ENCODE measurements at regions not wholly inside any gene's neighbourhood (a gene's known extent, or its start where the extent isn't known, plus 50 kb on each side); places are given as distances from the start of the nearest gene placed in this dataset.
"Not testable (repeated sequence)": the region's sequence is repeated elsewhere in the genome, so short reads cannot be mapped to it uniquely, and the experiment has no call there.

GRCh38 chrX:127057891-127058619 is 238.5 kb downstream of the PRR32 start:
- in situ Hi-C loops (cut with MboI; ENCODE audit: low pct_unique_long_range_greater_than_20kb in 2 of 9, low sequenced_read_pairs in 9 of 9, unreplicated experiment in 9 of 9) = no loop called here
- ATAC-seq (replicated peaks in 6 of 8) = no peak
- no peak overlapping the region for H3K27ac ChIP-seq
- 0 to 80% (median 51%) methylated on average over 1 to 2 of the region's 3 CpGs; no CpG with 5 or more reads in 4 of the 10 experiments for WGBS, 10 experiments
- no peak overlapping the region for H3K4me3 ChIP-seq
- no peaks in the 10 kb centered on the region for H3K4me1 ChIP-seq (replicated peaks in 1 of 2)

GRCh38 chrX:127085939-127086338 is 266.4 kb downstream of the PRR32 start:
- WGBS, 10 experiments = 0 to 100% (median 90%) methylated on average over 1 to 2 of the region's 2 CpGs; no CpG with 5 or more reads in 2 of the 10 experiments
- no peak for ATAC-seq (replicated peaks in 6 of 8)
- H3K4me3 ChIP-seq = no peak overlapping the region
- in situ Hi-C loops (cut with MboI; ENCODE audit: low pct_unique_long_range_greater_than_20kb in 2 of 9, low sequenced_read_pairs in 9 of 9, unreplicated experiment in 9 of 9) = no loop called here
- no peak overlapping the region for H3K27ac ChIP-seq
- no peaks in the 10 kb centered on the region for H3K4me1 ChIP-seq (replicated peaks in 1 of 2)

DNA sequence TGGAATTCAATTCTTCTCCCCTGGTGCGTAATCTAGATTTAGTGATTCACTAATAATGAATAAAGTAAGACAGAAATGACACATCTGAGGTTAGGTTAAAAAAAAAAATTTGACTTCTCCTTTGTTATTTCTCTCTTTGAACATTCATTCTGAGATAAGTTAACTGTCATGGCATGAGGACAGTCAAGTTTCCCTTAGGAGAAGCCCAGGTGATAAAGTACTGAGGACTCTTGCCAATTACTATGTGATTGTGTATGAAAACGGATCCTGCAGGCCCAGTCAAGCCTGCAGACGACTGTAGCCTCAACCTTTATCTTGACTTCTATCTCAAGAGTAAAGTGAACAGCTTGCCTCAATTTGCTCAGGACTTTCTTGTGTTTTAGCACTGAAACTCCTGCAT is 293.2 kb downstream of the PRR32 start:
- 0 to 67% (median 0%) methylated on average over 1 to 3 of the region's 3 CpGs; no CpG with 5 or more reads in 4 of the 10 experiments for WGBS, 10 experiments
- Histone ChIP-seq H3K4me3 (no peak overlapping the region), H3K4me1 (replicated peaks in 1 of 2) (no peaks in the 10 kb centered on the region), H3K27ac (no peak overlapping the region)
- in situ Hi-C loops (cut with MboI; ENCODE audit: low pct_unique_long_range_greater_than_20kb in 2 of 9, low sequenced_read_pairs in 9 of 9, unreplicated experiment in 9 of 9) = no loop called here
- ATAC-seq (replicated peaks in 6 of 8) = no peak

DNA sequence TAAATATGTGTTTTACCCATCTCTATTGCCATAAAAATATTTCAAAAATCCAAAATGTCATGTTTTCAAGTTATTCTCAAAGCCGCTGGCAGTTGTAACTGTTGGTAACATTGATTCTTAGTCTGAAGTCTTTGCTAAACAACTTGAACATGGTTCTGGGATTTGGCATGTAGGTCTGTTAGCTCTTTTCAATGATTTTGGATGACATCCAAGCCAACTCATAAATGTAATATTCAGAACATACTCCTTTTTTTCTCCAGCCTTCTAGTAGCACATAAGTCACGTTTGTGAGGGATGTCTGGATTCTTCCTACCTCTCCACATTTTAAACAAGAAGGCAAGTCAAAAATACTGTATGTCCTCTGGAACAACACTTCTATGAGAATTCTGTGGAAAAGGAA is 305.3 kb downstream of the PRR32 start:
- 0 to 80% (median 58%) methylated on average over 1 to 2 of the region's 2 CpGs; no CpG with 5 or more reads in 5 of the 10 experiments for WGBS, 10 experiments
- no peaks in the 10 kb centered on the region for H3K4me1 ChIP-seq (replicated peaks in 1 of 2)
- in situ Hi-C loops (cut with MboI; ENCODE audit: low pct_unique_long_range_greater_than_20kb in 2 of 9, low sequenced_read_pairs in 9 of 9, unreplicated experiment in 9 of 9) = no loop called here
- H3K4me3 ChIP-seq = no peak overlapping the region
- H3K27ac ChIP-seq = no peak overlapping the region
- no peak for ATAC-seq (replicated peaks in 6 of 8)

DNA sequence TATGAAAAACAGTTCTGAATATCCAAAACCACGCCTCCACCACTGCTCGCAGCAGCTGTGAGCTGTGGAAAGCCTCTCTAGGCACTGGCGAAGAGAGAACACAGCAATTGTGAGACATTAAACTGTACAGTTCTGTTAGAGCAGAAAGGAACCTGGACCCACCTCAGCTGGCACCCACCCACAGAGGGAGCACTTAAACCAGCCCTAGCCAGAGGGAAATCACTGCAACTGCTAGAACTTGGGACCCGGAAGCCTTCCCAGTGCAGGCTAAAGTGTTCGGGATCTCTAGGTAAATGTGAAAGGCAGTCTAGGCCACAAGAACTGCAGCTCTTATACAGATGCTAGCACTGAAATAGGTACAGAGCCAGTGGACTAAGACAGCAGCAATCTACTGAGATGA is 308.8 kb downstream of the PRR32 start:
- no peak for ATAC-seq (replicated peaks in 6 of 8)
- WGBS, 10 experiments = 20 to 60% (median 59%) methylated on average over 1 to 2 of the region's 5 CpGs; no CpG with 5 or more reads in 7 of the 10 experiments

GRCh38 chrX:127129510-127129909 is 310.0 kb downstream of the PRR32 start:
- ATAC-seq (replicated peaks in 6 of 8) = no peak
- Histone ChIP-seq H3K4me1 (replicated peaks in 1 of 2) (no peaks in the 10 kb centered on the region), H3K4me3 (no peak overlapping the region), H3K27ac (no peak overlapping the region)
- in situ Hi-C loops (cut with MboI; ENCODE audit: low pct_unique_long_range_greater_than_20kb in 2 of 9, low sequenced_read_pairs in 9 of 9, unreplicated experiment in 9 of 9) = no loop called here
- WGBS, 10 experiments = 75 to 100% methylated on average over 1 of the region's 2 CpGs; no CpG with 5 or more reads in 8 of the 10 experiments

More for the DNA sequence above, 308.8 kb downstream of the PRR32 start:
- in situ Hi-C loops (cut with MboI; ENCODE audit: low pct_unique_long_range_greater_than_20kb in 2 of 9, low sequenced_read_pairs in 9 of 9, unreplicated experiment in 9 of 9) = no loop called here
- H3K4me3 ChIP-seq = no peak overlapping the region
- H3K4me1 ChIP-seq (replicated peaks in 1 of 2) = no peaks in the 10 kb centered on the region
- no peak overlapping the region for H3K27ac ChIP-seq

DNA sequence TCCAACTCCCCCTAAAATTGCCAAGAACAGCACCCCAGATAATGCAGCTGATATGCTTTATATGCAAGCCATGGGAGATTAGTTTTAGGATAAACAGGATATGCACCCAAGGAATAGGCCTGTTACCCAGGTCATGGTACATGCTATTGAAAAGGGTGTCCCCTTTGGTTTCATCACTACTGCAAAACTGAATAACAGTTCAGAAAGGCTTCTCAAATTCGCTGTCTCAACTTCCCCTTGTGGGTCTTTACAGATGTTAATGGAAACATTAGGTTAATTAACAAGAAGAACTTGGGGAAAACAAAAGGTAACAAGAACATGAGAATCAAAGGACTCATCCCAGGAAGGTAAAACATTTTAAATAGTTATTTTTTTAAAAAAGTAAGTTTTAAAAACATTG is 318.7 kb downstream of the PRR32 start:
- no peaks in the 10 kb centered on the region for H3K4me1 ChIP-seq (replicated peaks in 1 of 2)
- H3K4me3 ChIP-seq = no peak overlapping the region
- ATAC-seq (replicated peaks in 6 of 8) = no peak
- in situ Hi-C loops (cut with MboI; ENCODE audit: low pct_unique_long_range_greater_than_20kb in 2 of 9, low sequenced_read_pairs in 9 of 9, unreplicated experiment in 9 of 9) = no loop called here
- H3K27ac ChIP-seq = no peak overlapping the region
- WGBS, 10 experiments = 0 to 33% (median 6%) methylated on average over 1 of the region's 1 CpG; no CpG with 5 or more reads in 6 of the 10 experiments

GRCh38 chrX:127177966-127178365 is 358.4 kb downstream of the PRR32 start:
- no peak for ATAC-seq (replicated peaks in 6 of 8)
- H3K27ac ChIP-seq = no peak overlapping the region
- H3K4me3 ChIP-seq = no peak overlapping the region
- no peaks in the 10 kb centered on the region for H3K4me1 ChIP-seq (replicated peaks in 1 of 2)
- in situ Hi-C loops (cut with MboI; ENCODE audit: low pct_unique_long_range_greater_than_20kb in 2 of 9, low sequenced_read_pairs in 9 of 9, unreplicated experiment in 9 of 9) = no loop called here
- 13 to 100% (median 51%) methylated on average over 1 to 3 of the region's 3 CpGs; no CpG with 5 or more reads in 2 of the 10 experiments for WGBS, 10 experiments

DNA sequence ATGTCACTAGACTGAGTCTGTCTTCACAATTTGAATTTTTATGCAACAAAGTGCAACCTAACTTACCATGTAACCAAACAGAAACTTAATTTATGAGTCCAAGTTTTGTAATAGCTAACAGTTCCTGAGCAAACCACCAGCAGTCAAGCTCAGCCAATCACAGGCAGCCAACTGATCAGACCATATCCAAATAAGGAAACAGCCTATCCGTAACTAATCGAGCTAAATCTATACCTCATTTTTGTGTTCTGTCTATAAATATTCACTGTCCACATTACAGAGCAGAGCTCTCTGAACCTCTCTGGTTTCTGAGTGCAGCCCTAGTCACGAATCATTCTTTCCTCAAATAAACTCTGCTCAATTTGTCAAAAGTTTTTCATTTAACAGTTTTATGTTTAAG is 367.6 kb downstream of the PRR32 start:
- no peak overlapping the region for H3K27ac ChIP-seq
- ATAC-seq (replicated peaks in 6 of 8) = no peak
- H3K4me1 ChIP-seq (replicated peaks in 1 of 2) = no peaks in the 10 kb centered on the region
- no peak overlapping the region for H3K4me3 ChIP-seq
- WGBS, 10 experiments = 0 to 100% (median 35%) methylated on average over 1 to 3 of the region's 3 CpGs; no CpG with 5 or more reads in 4 of the 10 experiments
- in situ Hi-C loops (cut with MboI; ENCODE audit: low pct_unique_long_range_greater_than_20kb in 2 of 9, low sequenced_read_pairs in 9 of 9, unreplicated experiment in 9 of 9) = no loop called here

GRCh38 chrX:127190381-127190780 is 370.9 kb downstream of the PRR32 start:
- H3K4me1 ChIP-seq (replicated peaks in 1 of 2) = no peaks in the 10 kb centered on the region
- 0 to 66% (median 10%) methylated on average over 1 to 3 of the region's 3 CpGs; no CpG with 5 or more reads in 6 of the 10 experiments for WGBS, 10 experiments
- in situ Hi-C loops (cut with MboI; ENCODE audit: low pct_unique_long_range_greater_than_20kb in 2 of 9, low sequenced_read_pairs in 9 of 9, unreplicated experiment in 9 of 9) = no loop called here
- no peak overlapping the region for H3K27ac ChIP-seq
- no peak for ATAC-seq (replicated peaks in 6 of 8)
- H3K4me3 ChIP-seq = no peak overlapping the region

DNA sequence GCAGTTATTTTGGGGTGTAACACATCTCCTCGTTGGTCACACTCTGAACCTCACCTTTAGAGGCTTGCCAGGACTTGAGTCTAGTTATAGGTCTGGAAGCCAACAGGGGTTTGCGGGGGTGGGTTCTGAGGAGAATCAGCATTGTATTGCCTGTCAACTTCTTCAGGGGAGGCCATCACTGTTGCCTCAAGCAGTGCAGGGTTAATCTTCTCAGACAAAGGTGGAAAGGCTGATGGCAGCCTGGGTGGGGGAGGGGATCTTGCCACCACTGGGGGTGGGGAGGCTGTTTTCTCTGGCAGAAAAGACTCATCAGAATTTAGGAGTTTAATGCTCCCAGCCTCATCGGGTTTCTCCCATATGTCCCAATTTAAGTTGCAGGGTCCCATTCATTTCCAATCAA is 387.8 kb downstream of the PRR32 start:
- ATAC-seq (replicated peaks in 6 of 8) = no peak
- WGBS, 10 experiments = 45% methylated on average over 2 of the region's 3 CpGs; no CpG with 5 or more reads in 9 of the 10 experiments
- no peak overlapping the region for H3K4me3 ChIP-seq
- in situ Hi-C loops (cut with MboI; ENCODE audit: low pct_unique_long_range_greater_than_20kb in 2 of 9, low sequenced_read_pairs in 9 of 9, unreplicated experiment in 9 of 9) = no loop called here
- no peak overlapping the region for H3K27ac ChIP-seq
- no peaks in the 10 kb centered on the region for H3K4me1 ChIP-seq (replicated peaks in 1 of 2)

GRCh38 chrX:127221821-127222220 is 402.3 kb downstream of the PRR32 start:
- ATAC-seq (replicated peaks in 6 of 8); H3K27ac ChIP-seq; H3K4me3 ChIP-seq; H3K4me1 ChIP-seq (replicated peaks in 1 of 2); in situ Hi-C loops (cut with MboI; ENCODE audit: low pct_unique_long_range_greater_than_20kb in 2 of 9, low sequenced_read_pairs in 9 of 9, unreplicated experiment in 9 of 9): not testable (repeated sequence)
- 67% methylated on average over 1 of the region's 1 CpG; no CpG with 5 or more reads in 9 of the 10 experiments for WGBS, 10 experiments

GRCh38 chrX:127243654-127244053 is 424.1 kb downstream of the PRR32 start:
- Histone ChIP-seq H3K4me1 (replicated peaks in 1 of 2) (no peaks in the 10 kb centered on the region), H3K27ac (no peak overlapping the region), H3K4me3 (no peak overlapping the region)
- in situ Hi-C loops (cut with MboI; ENCODE audit: low pct_unique_long_range_greater_than_20kb in 2 of 9, low sequenced_read_pairs in 9 of 9, unreplicated experiment in 9 of 9) = no loop called here
- WGBS, 10 experiments = 67 to 80% (median 80%) methylated on average over 1 of the region's 3 CpGs; no CpG with 5 or more reads in 7 of the 10 experiments
- no peak for ATAC-seq (replicated peaks in 6 of 8)

GRCh38 chrX:127259742-127260141 is 440.2 kb downstream of the PRR32 start:
- in situ Hi-C loops (cut with MboI; ENCODE audit: low pct_unique_long_range_greater_than_20kb in 2 of 9, low sequenced_read_pairs in 9 of 9, unreplicated experiment in 9 of 9) = no loop called here
- WGBS, 10 experiments = 0 to 57% methylated on average over 1 of the region's 3 CpGs; no CpG with 5 or more reads in 8 of the 10 experiments
- no peak for ATAC-seq (replicated peaks in 6 of 8)
- H3K27ac ChIP-seq = no peak overlapping the region
- no peaks in the 10 kb centered on the region for H3K4me1 ChIP-seq (replicated peaks in 1 of 2)
- no peak overlapping the region for H3K4me3 ChIP-seq
